ENCODE measurements at regions not wholly inside any gene's neighbourhood (a gene's known extent, or its start where the extent isn't known, plus 50 kb on each side); places are given as distances from the start of the nearest gene placed in this dataset.
"Not testable (repeated sequence)": the region's sequence is repeated elsewhere in the genome, so short reads cannot be mapped to it uniquely, and the experiment has no call there.

DNA sequence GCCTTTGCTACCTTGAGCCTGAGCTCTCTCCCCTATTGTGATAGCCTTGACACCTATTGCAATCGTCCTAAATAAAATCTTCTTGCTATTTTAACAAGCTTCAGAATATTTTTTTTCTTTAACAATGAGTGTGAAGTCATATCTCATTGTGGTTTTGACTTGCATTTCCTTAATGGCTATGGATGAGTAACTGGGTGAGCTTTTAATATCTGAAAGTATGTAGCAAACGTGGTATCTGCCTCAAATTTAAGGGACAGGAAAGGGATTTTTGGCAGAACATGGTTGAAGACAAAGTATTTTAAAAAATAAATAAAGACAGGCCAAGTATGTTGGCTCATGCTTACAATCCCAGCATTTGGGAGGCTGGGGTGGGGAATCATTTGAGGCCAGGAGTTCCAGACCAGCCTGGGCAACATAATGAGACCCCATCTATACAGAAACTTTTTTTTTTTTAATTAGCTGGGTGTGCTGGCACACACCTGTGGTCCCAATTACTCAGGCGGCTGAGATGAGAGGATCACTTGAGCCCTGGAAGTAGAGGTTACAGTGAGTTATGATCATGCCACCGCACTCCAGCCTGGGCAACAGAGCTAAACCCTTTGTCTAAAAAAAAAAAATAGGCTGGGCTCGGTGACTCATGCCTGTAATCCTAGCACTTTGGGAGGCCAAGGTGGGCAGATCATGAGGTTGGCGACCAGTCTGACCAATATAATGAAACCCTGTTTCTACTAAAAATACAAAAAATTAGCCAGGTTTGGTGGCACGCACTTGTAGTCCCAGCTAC is 319.3 kb upstream of the NRP1 start:
- ATAC-seq (ENCODE audit: low FRiP score): no peak
- DNase-seq: no peak
- no peaks in the 10 kb centered on the region for H3K27me3 ChIP-seq (ENCODE audit: control insufficient read depth in 1 of 2, insufficient read depth in 2 of 2, low read length in 1 of 2)
- H3K9me3 ChIP-seq (ENCODE audit: control insufficient read depth, low read length): peaks cover 2% of the 10 kb centered on the region
- H3K27ac ChIP-seq (ENCODE audit: low read depth in 1 of 2, low read length in 2 of 2): no peak overlapping the region
- intact Hi-C loops (cut with DNase I): no loop called here
- H3K4me3 ChIP-seq (ENCODE audit: low read length in 2 of 2): no peak overlapping the region
- H3K36me3 ChIP-seq (ENCODE audit: control insufficient read depth in 1 of 2, insufficient read depth in 2 of 2, low read length in 1 of 2): no peaks in the 10 kb centered on the region
- no peaks in the 10 kb centered on the region for H3K4me1 ChIP-seq (ENCODE audit: control insufficient read depth in 1 of 2, insufficient read depth in 2 of 2, low read length in 2 of 2)
- WGBS, 2 donors: 82 to 83% methylated on average over 7 of the region's 7 CpGs

DNA sequence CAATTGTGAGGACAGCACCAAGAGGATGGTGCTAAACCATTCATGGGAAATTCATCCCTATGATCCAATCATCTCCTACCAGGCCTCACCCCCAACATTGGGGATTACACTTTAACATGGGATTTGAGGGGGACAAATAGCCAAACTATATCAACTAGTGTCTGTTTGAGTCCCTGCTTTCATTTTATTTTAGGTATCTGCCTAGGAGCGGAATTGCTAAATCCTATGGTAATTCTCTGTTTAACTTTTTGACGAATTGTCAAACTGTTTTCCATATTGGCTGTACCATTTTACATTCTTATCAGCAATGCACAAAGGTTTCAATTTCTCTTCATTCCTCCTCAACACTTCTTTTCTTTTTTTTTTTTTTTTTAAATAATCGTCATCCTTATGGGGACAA is 318.4 kb upstream of the NRP1 start:
- 97 to 99% methylated on average over 3 of the region's 3 CpGs for WGBS, 2 donors
- ATAC-seq (ENCODE audit: low FRiP score): no peak
- DNase-seq: no peak
- no peaks in the 10 kb centered on the region for H3K4me1 ChIP-seq (ENCODE audit: control insufficient read depth in 1 of 2, insufficient read depth in 2 of 2, low read length in 2 of 2)
- intact Hi-C loops (cut with DNase I): no loop called here
- no peaks in the 10 kb centered on the region for H3K36me3 ChIP-seq (ENCODE audit: control insufficient read depth in 1 of 2, insufficient read depth in 2 of 2, low read length in 1 of 2)
- H3K27ac ChIP-seq (ENCODE audit: low read depth in 1 of 2, low read length in 2 of 2): no peak overlapping the region
- no peak overlapping the region for H3K4me3 ChIP-seq (ENCODE audit: low read length in 2 of 2)
- H3K9me3 ChIP-seq (ENCODE audit: control insufficient read depth, low read length): peaks cover 3% of the 10 kb centered on the region
- H3K27me3 ChIP-seq (ENCODE audit: control insufficient read depth in 1 of 2, insufficient read depth in 2 of 2, low read length in 1 of 2): no peaks in the 10 kb centered on the region

DNA sequence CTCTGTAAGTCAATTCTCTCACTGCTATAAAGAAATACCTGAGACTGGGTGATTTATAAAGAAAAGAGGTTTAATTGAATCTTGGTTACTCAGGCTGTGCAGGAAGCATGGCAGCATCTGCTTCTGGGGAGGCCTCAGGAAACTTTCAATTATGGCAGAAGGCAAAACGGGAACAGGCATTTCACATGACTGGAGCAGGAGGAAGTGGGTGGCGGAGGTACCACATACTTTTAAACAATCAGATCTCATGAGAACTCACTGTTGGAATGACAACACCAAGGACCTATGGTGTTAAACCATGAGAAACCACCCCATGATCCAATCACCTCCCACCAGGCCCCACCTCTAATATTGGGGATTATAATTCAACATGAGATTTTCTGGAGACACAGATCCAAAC is 315.7 kb upstream of the NRP1 start:
- ATAC-seq (ENCODE audit: low FRiP score); DNase-seq; H3K36me3 ChIP-seq (ENCODE audit: control insufficient read depth in 1 of 2, insufficient read depth in 2 of 2, low read length in 1 of 2); H3K27ac ChIP-seq (ENCODE audit: low read depth in 1 of 2, low read length in 2 of 2); intact Hi-C loops (cut with DNase I); H3K9me3 ChIP-seq (ENCODE audit: control insufficient read depth, low read length); H3K27me3 ChIP-seq (ENCODE audit: control insufficient read depth in 1 of 2, insufficient read depth in 2 of 2, low read length in 1 of 2); H3K4me3 ChIP-seq (ENCODE audit: low read length in 2 of 2); H3K4me1 ChIP-seq (ENCODE audit: control insufficient read depth in 1 of 2, insufficient read depth in 2 of 2, low read length in 2 of 2): not testable (repeated sequence)
- 73 to 86% methylated on average over 2 of the region's 2 CpGs for WGBS, 2 donors

DNA sequence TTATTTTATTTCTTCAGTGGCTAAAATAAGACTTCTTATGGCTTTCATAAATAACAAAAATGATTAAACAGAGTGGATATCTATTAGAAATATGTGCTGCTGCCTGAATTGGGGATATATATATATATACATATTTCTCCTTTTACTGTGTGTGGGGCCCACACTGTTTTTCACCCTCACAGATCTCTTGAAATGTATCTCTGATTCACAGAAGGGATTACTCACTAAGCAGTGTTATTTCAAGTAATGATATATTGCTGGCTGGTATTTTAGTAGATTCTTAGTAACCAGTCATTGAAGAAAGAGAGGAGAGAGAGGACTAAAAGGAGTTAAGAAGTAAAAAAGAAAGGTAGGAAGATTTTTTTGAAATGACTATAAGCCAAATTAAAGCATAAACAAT is 308.6 kb upstream of the NRP1 start:
- intact Hi-C loops (cut with DNase I): no loop called here
- no peak for DNase-seq
- Histone ChIP-seq H3K4me1 (ENCODE audit: control insufficient read depth in 1 of 2, insufficient read depth in 2 of 2, low read length in 2 of 2) (peaks cover 0 to 2% of the 10 kb centered on the region in 2 donors), H3K4me3 (ENCODE audit: low read length in 2 of 2) (no peak overlapping the region), H3K9me3 (ENCODE audit: control insufficient read depth, low read length) (no peaks in the 10 kb centered on the region), H3K27ac (ENCODE audit: low read depth in 1 of 2, low read length in 2 of 2) (no peak overlapping the region), H3K27me3 (ENCODE audit: control insufficient read depth in 1 of 2, insufficient read depth in 2 of 2, low read length in 1 of 2) (no peaks in the 10 kb centered on the region), H3K36me3 (ENCODE audit: control insufficient read depth in 1 of 2, insufficient read depth in 2 of 2, low read length in 1 of 2) (no peaks in the 10 kb centered on the region)
- ATAC-seq (ENCODE audit: low FRiP score): no peak

DNA sequence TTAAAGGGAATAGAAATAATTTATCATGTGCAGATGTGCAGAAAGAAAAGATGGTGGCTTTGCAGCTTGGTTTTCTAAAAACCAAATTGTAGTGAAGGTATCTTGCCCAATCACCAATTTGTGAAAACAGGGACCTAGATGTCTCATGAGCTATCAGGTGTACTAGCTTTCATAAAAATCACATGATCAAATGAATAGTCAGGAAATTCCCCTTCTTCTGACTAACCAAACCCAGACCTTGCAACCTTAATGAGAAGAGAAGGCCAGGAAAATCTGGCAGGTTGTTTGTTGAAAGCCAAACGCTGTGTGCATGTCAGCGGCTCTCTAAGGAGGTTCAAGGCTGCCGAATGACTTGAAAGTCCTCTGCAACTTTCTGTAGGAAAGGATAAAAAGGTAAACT is 304.4 kb upstream of the NRP1 start:
- ATAC-seq (ENCODE audit: low FRiP score) (no peak), DNase-seq (no peak)
- Histone ChIP-seq H3K27ac (ENCODE audit: low read depth in 1 of 2, low read length in 2 of 2) (no peak overlapping the region), H3K9me3 (ENCODE audit: control insufficient read depth, low read length) (no peaks in the 10 kb centered on the region), H3K4me3 (ENCODE audit: low read length in 2 of 2) (no peak overlapping the region), H3K4me1 (ENCODE audit: control insufficient read depth in 1 of 2, insufficient read depth in 2 of 2, low read length in 2 of 2) (no peaks in the 10 kb centered on the region), H3K36me3 (ENCODE audit: control insufficient read depth in 1 of 2, insufficient read depth in 2 of 2, low read length in 1 of 2) (no peaks in the 10 kb centered on the region), H3K27me3 (ENCODE audit: control insufficient read depth in 1 of 2, insufficient read depth in 2 of 2, low read length in 1 of 2) (no peaks in the 10 kb centered on the region)
- intact Hi-C loops (cut with DNase I): no loop called here
- WGBS, 2 donors: 95 to 96% methylated on average over 3 of the region's 3 CpGs

DNA sequence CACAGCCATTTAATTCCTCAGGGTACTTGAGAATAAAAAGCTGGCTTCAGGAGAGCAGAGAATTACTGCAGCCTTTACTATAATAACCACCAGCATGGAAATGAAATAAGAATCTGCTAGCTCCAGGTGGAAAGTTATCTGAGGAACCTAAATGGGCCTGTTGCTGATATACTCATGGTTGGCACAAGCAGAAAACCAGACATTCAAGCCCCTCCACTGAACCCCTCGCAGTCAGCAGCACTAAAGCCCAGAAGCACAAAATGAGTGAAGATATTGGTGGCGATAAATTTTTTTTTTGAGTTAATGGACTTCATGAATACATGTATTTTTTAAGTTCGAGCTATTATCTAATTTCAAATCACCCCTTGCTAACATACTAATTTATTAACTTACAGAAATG is 303.9 kb upstream of the NRP1 start:
- H3K4me1 ChIP-seq (ENCODE audit: control insufficient read depth in 1 of 2, insufficient read depth in 2 of 2, low read length in 2 of 2): no peaks in the 10 kb centered on the region
- intact Hi-C loops (cut with DNase I): no loop called here
- H3K27ac ChIP-seq (ENCODE audit: low read depth in 1 of 2, low read length in 2 of 2): no peak overlapping the region
- no peak overlapping the region for H3K4me3 ChIP-seq (ENCODE audit: low read length in 2 of 2)
- H3K9me3 ChIP-seq (ENCODE audit: control insufficient read depth, low read length): no peaks in the 10 kb centered on the region
- WGBS, 2 donors: 96 to 97% methylated on average over 3 of the region's 3 CpGs
- H3K27me3 ChIP-seq (ENCODE audit: control insufficient read depth in 1 of 2, insufficient read depth in 2 of 2, low read length in 1 of 2): no peaks in the 10 kb centered on the region
- H3K36me3 ChIP-seq (ENCODE audit: control insufficient read depth in 1 of 2, insufficient read depth in 2 of 2, low read length in 1 of 2): no peaks in the 10 kb centered on the region
- no peak for DNase-seq
- ATAC-seq (ENCODE audit: low FRiP score): no peak

DNA sequence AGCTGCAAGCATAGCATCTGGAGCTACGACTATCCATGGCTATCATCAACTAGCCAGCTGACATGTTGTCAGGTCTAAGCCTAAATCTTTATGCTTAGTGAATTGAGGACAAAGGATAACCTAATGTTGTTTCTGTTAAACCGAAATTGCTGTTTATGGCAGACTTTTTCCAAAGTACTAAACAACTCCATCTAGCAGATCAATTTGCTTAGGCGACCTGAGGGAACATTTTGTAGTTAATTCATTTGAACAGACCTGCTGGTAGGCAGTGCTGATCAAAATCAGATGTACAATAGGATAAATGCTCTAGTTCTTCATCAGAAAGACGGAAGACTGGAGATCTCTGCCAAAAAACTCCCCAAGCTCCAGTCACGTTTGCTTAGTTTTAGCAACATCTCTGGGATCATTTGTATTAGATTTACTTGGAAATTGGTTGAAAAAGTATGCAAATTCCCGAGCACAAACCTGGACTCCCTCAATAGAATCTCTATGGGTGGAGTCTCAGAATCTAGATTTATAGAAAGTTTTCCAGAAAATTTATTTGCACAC is 301.6 kb upstream of the NRP1 start:
- 92 to 95% methylated on average over 6 of the region's 6 CpGs for WGBS, 2 donors
- H3K27me3 ChIP-seq (ENCODE audit: control insufficient read depth in 1 of 2, insufficient read depth in 2 of 2, low read length in 1 of 2): no peaks in the 10 kb centered on the region
- intact Hi-C loops (cut with DNase I): no loop called here
- no peaks in the 10 kb centered on the region for H3K36me3 ChIP-seq (ENCODE audit: control insufficient read depth in 1 of 2, insufficient read depth in 2 of 2, low read length in 1 of 2)
- H3K4me1 ChIP-seq (ENCODE audit: control insufficient read depth in 1 of 2, insufficient read depth in 2 of 2, low read length in 2 of 2): no peaks in the 10 kb centered on the region
- no peak for ATAC-seq (ENCODE audit: low FRiP score)
- H3K9me3 ChIP-seq (ENCODE audit: control insufficient read depth, low read length): no peaks in the 10 kb centered on the region
- no peak for DNase-seq
- H3K4me3 ChIP-seq (ENCODE audit: low read length in 2 of 2): no peak overlapping the region
- H3K27ac ChIP-seq (ENCODE audit: low read depth in 1 of 2, low read length in 2 of 2): no peak overlapping the region

DNA sequence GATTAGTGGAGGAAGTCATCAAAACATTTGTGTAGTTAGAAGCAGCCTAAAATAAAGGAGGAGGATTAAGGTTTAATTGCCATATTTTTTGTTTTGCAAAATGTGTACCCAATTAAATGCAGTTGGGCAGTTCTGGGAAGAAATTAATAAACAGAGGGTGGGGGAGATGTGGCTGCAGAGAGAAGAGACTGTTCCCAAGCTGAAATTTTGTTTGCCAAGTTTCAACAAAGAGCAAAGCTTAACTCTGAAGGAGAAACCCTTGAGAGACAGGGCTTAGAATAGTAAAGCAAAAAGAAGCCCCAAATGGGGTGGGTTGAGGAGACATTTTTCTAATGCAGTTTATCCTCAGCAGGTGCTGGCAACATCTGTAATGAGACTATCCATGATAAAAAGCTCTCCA is 298.0 kb upstream of the NRP1 start:
- Histone ChIP-seq H3K9me3 (ENCODE audit: control insufficient read depth, low read length) (no peaks in the 10 kb centered on the region), H3K27me3 (ENCODE audit: control insufficient read depth in 1 of 2, insufficient read depth in 2 of 2, low read length in 1 of 2) (no peaks in the 10 kb centered on the region), H3K36me3 (ENCODE audit: control insufficient read depth in 1 of 2, insufficient read depth in 2 of 2, low read length in 1 of 2) (no peaks in the 10 kb centered on the region), H3K27ac (ENCODE audit: low read depth in 1 of 2, low read length in 2 of 2) (no peak overlapping the region), H3K4me1 (ENCODE audit: control insufficient read depth in 1 of 2, insufficient read depth in 2 of 2, low read length in 2 of 2) (no peaks in the 10 kb centered on the region), H3K4me3 (ENCODE audit: low read length in 2 of 2) (no peak overlapping the region)
- no peak for ATAC-seq (ENCODE audit: low FRiP score)
- intact Hi-C loops (cut with DNase I): no loop called here
- no peak for DNase-seq

DNA sequence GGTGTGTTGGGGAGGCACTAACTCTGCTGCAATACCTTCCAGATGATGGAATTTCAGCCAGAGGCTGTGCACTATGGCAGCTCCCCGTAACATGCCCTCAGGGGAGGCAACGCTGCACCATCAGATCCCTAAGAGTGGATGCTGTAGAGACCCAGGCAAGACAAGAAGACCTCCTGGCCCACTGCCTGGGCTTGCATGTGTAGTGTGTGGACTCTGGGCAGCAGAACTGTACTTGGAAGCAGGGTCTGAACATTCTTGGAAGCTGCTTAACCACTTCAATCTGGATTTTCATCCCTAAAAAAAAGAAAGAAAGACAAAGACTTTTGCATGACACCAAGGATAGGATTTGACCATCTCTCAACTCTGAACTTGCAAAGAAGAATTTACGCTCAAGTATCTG is 297.5 kb upstream of the NRP1 start:
- no peaks in the 10 kb centered on the region for H3K9me3 ChIP-seq (ENCODE audit: control insufficient read depth, low read length)
- no peak overlapping the region for H3K4me3 ChIP-seq (ENCODE audit: low read length in 2 of 2)
- DNase-seq (no peak), ATAC-seq (ENCODE audit: low FRiP score) (no peak)
- no peaks in the 10 kb centered on the region for H3K4me1 ChIP-seq (ENCODE audit: control insufficient read depth in 1 of 2, insufficient read depth in 2 of 2, low read length in 2 of 2)
- H3K27ac ChIP-seq (ENCODE audit: low read depth in 1 of 2, low read length in 2 of 2): no peak overlapping the region
- H3K36me3 ChIP-seq (ENCODE audit: control insufficient read depth in 1 of 2, insufficient read depth in 2 of 2, low read length in 1 of 2): no peaks in the 10 kb centered on the region
- WGBS, 2 donors: 83 to 86% methylated on average over 3 of the region's 3 CpGs
- intact Hi-C loops (cut with DNase I): no loop called here
- no peaks in the 10 kb centered on the region for H3K27me3 ChIP-seq (ENCODE audit: control insufficient read depth in 1 of 2, insufficient read depth in 2 of 2, low read length in 1 of 2)

Data from aorta (tissue), 5 donors.